Ectodermal cell (in vitro differentiated cells): ENCODE measurements at regions not wholly inside any gene's neighbourhood (a gene's known extent, or its start where the extent isn't known, plus 50 kb on each side); places are given as distances from the start of the nearest gene placed in this dataset.
"Not testable (repeated sequence)": the region's sequence is repeated elsewhere in the genome, so short reads cannot be mapped to it uniquely, and the experiment has no call there.

Experiments
- H3K27ac ChIP-seq: 2 replicates; pipeline ENCODE4 v1.7.0; 2013; ENCODE audit warnings: mild to moderate bottlenecking, low read depth, low read length; ENCODE audit not compliant: insufficient read depth, poor library complexity, severe bottlenecking
- H3K27me3 ChIP-seq: 2 replicates; pipeline ENCODE4 v1.7.0; 2013; ENCODE audit warnings: mild to moderate bottlenecking, low read length; ENCODE audit not compliant: insufficient read depth, control insufficient read depth, poor library complexity, severe bottlenecking
- H3K36me3 ChIP-seq: one replicate; pipeline ENCODE4 v1.7.0; 2013; ENCODE audit warnings: low read length; ENCODE audit not compliant: control insufficient read depth, insufficient read depth
- H3K4me1 ChIP-seq: one replicate; pipeline ENCODE4 v1.7.0; 2013; ENCODE audit warnings: low read length; ENCODE audit not compliant: control insufficient read depth, insufficient read depth
- H3K4me3 ChIP-seq: 2 replicates; pipeline ENCODE4 v1.7.0; 2013; ENCODE audit warnings: low read depth, low read length, control low read depth; ENCODE audit not compliant: insufficient read depth
- H3K9me3 ChIP-seq: 2 replicates; pipeline ENCODE4 v1.7.0; 2013; ENCODE audit warnings: mild to moderate bottlenecking, low read length, moderate library complexity; ENCODE audit not compliant: control insufficient read depth
- WGBS, 2 experiments: methylation state at CpG; one replicate each; pipeline ENCODE4 v1.1.7; 2013; ENCODE audit warnings: missing lambda C conversion rate in 2 of 2; 5-methylcytosine and 5-hydroxymethylcytosine counted together

DNA sequence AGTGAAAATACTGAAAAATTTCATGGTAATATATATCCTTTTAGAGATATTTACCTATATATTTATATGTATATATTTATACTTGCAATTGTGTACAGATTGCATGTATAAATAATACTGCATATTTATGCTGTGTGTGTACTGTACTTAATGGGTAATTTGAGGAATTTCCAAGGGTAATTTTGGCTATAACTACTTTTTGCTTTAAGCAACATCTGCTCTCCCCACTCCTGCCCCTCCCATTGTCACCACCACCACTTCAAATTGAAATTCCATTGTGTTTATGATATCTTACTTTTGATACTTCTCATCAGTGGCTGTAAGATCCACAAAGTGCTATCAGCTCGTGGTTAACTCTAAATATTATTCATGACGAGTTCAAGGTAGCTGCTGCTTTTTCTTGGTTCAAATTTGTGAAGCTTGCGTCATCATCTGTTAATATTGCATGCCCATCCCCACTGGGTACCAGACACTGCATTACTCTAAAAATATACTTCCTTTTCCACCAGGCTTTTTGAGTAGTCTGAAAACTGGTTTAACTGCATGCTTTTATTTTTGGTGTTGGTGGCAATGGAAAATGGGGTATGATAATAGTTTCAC, 91.7 kb upstream of the MITF start:
- no peaks in the 10 kb centered on the region for H3K4me1 ChIP-seq
- 61 to 100% methylated on average over 2 to 3 of the region's 3 CpGs for WGBS, 2 experiments
- H3K36me3 ChIP-seq, result no peaks in the 10 kb centered on the region
- H3K27ac ChIP-seq, result no peak overlapping the region
- no peaks in the 10 kb centered on the region for H3K9me3 ChIP-seq
- H3K27me3 ChIP-seq, result no peaks in the 10 kb centered on the region
- no peak overlapping the region for H3K4me3 ChIP-seq

DNA sequence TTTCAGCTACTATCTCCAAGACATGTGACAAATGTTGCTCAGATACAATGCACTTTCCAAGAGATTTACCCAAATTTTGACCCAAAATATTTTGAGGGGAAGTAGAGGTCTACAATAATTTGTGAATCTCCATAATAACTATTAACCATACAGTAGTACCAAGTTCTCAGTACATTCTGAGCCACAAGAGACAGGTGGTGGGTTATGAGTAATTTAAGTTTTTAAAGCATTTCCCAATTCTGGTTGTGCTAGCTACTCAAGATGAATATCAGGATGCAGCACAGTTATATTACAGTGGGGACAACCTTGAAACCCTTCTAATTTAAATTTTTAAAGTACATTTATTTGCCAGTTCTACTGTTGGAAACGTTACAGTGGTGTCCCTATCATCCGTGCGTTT, 92.2 kb upstream of the MITF start:
- H3K4me3 ChIP-seq, result no peak overlapping the region
- H3K27me3 ChIP-seq, result no peaks in the 10 kb centered on the region
- H3K36me3 ChIP-seq, result no peaks in the 10 kb centered on the region
- no peaks in the 10 kb centered on the region for H3K9me3 ChIP-seq
- WGBS, 2 experiments, result 100% methylated on average over 1 of the region's 3 CpGs; no CpG with 5 or more reads in 1 of the 2 experiments
- H3K27ac ChIP-seq, result no peak overlapping the region
- no peaks in the 10 kb centered on the region for H3K4me1 ChIP-seq

DNA sequence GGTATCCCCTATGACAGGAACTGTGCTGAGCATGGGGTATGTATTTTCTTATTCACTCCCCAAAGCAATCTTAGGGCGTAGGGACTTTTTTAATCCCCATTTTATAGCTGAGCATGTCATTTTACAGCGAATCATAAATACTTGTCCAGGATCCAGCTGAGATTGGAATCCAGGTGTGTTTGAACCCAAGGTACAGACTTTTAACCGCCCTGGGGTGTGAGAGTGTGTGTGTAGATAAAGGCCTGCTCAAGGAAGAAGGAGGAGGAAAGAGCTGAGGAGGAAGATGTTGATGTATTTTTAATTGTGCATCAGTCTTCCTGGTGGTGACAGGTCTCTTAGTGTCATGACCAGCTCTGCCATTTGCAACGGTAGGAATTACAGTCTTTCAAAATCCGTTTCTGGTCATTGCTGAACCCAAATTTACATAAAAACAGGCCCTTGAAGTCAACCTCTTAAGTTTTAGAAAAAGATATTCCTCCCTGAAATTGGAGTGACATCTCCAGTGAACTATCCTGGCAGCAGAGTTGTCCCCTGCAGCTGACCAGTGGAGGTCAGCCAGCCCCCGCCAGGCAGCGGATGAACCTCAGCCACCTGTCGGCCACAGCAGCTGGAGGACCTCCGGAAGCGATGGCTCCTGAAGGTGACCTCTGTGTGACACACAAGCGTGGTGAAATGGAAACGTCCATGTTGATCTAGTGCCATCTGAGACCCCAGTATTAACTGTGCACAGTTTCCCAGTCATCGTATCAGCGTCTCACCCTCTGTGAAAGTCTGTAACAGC, 92.8 kb upstream of the MITF start:
- Histone ChIP-seq H3K9me3 (no peaks in the 10 kb centered on the region), H3K4me3 (no peak overlapping the region), H3K36me3 (no peaks in the 10 kb centered on the region), H3K4me1 (no peaks in the 10 kb centered on the region), H3K27ac (no peak overlapping the region), H3K27me3 (no peaks in the 10 kb centered on the region)
- WGBS, 2 experiments, result 92% methylated on average over 14 of the region's 14 CpGs

DNA sequence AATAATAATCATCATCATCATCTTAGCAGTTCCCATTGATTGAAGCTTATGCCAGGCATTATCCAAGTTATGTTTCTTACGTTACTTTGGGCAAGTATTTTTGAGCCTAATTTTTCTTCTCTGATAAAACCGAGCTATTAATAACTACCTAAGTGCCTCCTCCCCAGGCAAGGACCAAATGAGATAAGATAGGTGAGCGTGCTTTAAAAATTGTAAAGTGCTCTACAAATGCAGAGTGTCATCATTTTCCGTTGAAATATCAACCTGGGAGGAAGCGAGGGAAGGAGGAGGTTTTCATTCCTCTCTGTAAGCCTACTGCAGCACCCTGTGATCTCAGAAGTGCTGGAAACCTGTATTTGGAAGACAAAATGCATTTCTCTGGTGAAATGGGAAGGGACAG, 96.7 kb upstream of the MITF start:
- Histone ChIP-seq H3K27me3 (no peaks in the 10 kb centered on the region), H3K36me3 (no peaks in the 10 kb centered on the region), H3K4me1 (no peaks in the 10 kb centered on the region), H3K4me3 (no peak overlapping the region), H3K27ac (no peak overlapping the region), H3K9me3 (no peaks in the 10 kb centered on the region)
- WGBS, 2 experiments, result 89 to 94% methylated on average over 5 of the region's 5 CpGs

DNA sequence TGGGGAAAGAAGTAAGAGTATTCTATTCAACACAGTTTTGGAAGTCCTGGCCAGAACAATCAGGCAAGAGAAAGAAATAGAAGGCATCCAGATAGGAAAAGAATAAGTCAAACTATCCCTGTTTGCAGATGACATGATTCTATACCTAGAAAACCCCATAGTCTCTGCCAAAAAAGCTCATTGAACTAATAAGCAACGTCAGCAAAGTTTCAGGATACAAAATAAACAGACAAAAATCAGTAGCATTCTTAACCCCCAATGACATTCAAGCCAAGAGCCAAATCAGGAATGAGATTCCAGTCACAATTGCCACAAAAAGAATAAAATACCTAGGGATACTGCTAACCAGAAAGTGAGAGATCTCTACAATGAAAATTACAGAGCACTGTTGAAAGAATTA, 99.4 kb upstream of the MITF start:
- Histone ChIP-seq H3K27me3 (no peaks in the 10 kb centered on the region), H3K27ac (no peak overlapping the region), H3K4me3 (no peak overlapping the region), H3K9me3 (no peaks in the 10 kb centered on the region), H3K4me1 (no peaks in the 10 kb centered on the region), H3K36me3 (no peaks in the 10 kb centered on the region)
- 78 to 82% methylated on average over 1 of the region's 1 CpG for WGBS, 2 experiments

DNA sequence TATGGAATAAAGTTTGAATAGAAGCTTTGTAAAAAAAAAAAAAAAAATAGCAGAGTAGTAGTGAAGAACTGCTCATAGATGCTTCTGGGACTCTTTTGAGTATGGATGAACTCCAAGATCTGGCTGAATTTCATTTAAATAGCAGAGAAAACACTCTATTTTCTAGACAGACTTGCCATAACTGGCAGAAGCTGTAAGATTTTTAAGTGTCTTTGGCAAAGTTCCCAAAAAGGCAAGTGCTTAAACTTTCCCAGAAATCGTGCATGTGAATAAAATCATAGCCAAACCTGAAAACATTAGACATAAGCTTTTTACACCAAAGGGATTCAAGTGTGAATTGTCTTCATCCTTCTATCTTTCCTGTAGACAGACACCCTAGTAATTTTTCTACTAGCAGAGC, 110.3 kb upstream of the MITF start:
- Histone ChIP-seq H3K9me3 (no peaks in the 10 kb centered on the region), H3K27me3 (no peaks in the 10 kb centered on the region), H3K36me3 (no peaks in the 10 kb centered on the region), H3K4me1 (no peaks in the 10 kb centered on the region), H3K27ac (no peak overlapping the region), H3K4me3 (no peak overlapping the region)
- whole genome bisulfite sequencing, 2 experiments, result 100% methylated on average over 1 of the region's 1 CpG

DNA sequence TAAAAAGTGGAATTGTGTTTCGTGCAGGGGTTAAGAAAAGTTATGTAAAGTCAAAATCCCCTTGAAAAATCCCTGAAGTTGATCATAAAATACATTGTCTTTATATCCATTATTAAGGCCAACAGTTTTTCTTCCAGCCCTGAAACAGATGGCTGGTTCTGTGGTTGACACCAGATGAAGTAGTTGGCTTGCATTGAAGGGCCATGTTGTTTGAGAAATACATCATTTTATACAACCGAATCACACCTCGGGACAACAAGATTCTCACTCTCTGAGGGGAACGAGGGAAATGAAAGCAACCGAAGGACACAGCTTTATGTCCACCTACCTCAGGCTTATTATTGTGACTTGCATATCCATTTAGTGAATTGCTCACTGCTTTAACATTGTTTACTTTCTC, 126.0 kb upstream of the MITF start:
- peak overlapping the region; percentile 22 for H3K27ac ChIP-seq
- no peaks in the 10 kb centered on the region for H3K36me3 ChIP-seq
- WGBS, 2 experiments, result 96 to 97% methylated on average over 4 of the region's 5 CpGs
- H3K4me3 ChIP-seq, result no peak overlapping the region
- peaks cover 9% of the 10 kb centered on the region for H3K4me1 ChIP-seq
- no peaks in the 10 kb centered on the region for H3K9me3 ChIP-seq
- no peaks in the 10 kb centered on the region for H3K27me3 ChIP-seq

DNA sequence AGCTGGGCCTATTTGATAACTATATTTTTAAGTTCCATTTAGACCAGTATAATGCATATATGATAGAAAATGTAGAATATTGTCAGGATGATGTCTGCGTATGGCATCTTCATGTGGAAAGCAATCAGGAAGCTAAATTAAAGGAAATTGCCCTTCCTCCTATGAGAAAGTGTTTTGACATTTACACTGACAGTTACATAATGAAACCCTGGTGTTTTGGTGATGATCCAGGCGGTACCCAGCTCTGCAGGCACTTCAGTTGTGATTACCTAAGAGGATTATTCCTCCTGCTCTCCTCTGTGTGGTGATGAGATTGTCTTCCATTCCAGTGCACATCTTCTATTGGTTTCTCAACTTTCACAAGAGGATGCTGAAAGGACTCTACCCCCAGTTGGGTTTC, 126.5 kb upstream of the MITF start:
- 50 to 65% methylated on average over 2 of the region's 2 CpGs for WGBS, 2 experiments
- Histone ChIP-seq H3K4me3 (no peak overlapping the region), H3K4me1 (peaks cover 9% of the 10 kb centered on the region), H3K27me3 (no peaks in the 10 kb centered on the region), H3K36me3 (no peaks in the 10 kb centered on the region), H3K9me3 (no peaks in the 10 kb centered on the region), H3K27ac (no peak overlapping the region)

DNA sequence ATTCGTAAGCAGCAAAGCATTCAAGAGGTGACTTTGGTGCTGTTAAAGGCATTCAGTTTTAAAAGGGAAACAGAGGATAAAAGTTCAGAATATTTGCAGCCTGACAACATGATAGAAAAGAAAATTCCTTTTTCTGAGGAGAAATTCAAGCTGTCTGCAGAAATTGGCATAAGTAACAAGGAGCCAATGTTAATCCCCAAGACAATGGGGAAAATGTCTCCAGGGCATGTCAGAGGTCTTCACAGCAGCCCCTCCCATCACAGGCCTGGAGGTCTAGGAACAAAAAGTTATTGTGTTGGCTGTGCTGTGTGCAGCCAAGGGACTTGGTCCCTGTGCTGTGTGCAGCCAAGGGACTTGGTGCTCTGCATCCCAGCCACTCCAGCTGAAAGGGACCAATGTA, 129.7 kb upstream of the MITF start:
- H3K36me3 ChIP-seq, H3K27ac ChIP-seq, H3K4me1 ChIP-seq, H3K4me3 ChIP-seq, H3K27me3 ChIP-seq, H3K9me3 ChIP-seq: not testable (repeated sequence)
- 84 to 95% methylated on average over 1 of the region's 1 CpG for WGBS, 2 experiments

DNA sequence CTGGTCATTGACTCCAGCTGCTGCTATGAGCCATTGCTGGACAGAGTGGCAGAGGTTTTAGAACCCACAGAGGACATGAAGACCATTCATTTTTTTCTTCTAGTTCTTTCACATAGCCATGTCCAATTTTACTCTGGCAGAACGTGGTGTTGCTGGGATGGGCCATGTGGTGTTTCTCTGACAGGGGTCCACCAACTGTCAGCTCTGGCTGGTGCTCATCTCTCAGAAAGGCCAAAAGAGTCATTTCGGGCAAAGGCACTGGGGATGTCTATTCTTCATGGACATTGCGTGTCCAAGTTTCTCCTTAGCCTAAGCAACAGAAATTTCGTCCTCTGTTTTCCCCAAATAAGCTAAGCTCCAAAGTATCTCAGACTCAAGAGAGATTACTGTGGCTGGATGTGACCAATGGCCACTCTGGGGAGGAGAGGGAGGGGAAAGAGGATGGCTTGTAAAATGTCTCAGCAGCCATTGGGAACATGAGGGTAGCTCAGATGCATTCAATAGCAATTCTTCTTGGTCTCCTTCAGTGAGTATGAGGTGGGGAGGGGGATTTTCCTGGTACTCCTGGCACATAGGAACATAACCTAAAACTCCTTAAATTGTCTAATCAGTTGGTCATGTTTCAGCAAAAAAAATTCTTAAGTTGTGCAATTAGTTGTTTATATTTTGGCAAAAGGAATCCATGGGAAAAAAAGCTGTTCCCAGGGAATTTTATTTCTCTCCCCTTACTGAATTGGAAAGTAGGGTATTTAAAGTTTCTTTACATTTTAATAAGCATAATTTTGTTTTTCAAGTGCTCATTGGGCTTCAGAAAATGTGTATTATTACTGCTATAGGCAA, 131.6 kb upstream of the MITF start:
- Histone ChIP-seq H3K27me3 (no peaks in the 10 kb centered on the region), H3K4me1 (peaks cover 9% of the 10 kb centered on the region), H3K4me3 (no peak overlapping the region), H3K27ac (no peak overlapping the region), H3K36me3 (no peaks in the 10 kb centered on the region), H3K9me3 (no peaks in the 10 kb centered on the region)
- WGBS, 2 experiments, result 92 to 97% methylated on average over 4 of the region's 4 CpGs
